ENCODE measurements at regions not wholly inside any gene's neighbourhood (a gene's known extent, or its start where the extent isn't known, plus 50 kb on each side); places are given as distances from the start of the nearest gene placed in this dataset.

DNA sequence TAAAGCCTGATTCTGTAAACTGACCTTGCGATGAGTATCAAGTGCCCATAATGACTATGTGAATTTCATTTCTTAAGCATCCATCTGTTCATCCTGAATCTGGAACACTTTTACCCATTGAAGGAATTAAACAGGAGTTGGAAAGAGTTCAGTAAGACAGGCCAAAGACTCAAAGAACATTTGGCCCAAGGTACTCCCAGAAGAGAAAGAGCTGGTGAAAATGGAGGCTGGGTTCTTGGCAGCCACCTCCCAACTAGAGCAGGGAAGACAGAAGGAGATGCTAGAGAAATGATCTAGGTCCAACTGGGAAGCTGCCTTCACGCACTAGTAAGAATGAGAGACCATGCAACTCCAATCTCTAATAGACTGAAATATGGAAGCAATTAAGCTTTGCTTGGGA lies 57.1 kb upstream of the ADRA1D start:
- no peak overlapping the region for H3K27ac ChIP-seq (ENCODE audit: low read depth, low read length)
- no peak overlapping the region for H3K4me3 ChIP-seq (ENCODE audit: low read depth, low read length)
- H3K36me3 ChIP-seq (ENCODE audit: insufficient read depth, low read length): no peaks in the 10 kb centered on the region
- H3K4me1 ChIP-seq (ENCODE audit: control insufficient read depth, insufficient read depth, low read length, unreplicated experiment): peaks cover 9% of the 10 kb centered on the region
- peaks cover 20% of the 10 kb centered on the region; the same call in 1 of the 2 replicates for H3K27me3 ChIP-seq (ENCODE audit: insufficient read depth, low read length)
- H2AFZ ChIP-seq (ENCODE audit: low read length, unreplicated experiment): no peak overlapping the region
- H3K79me2 ChIP-seq (ENCODE audit: control insufficient read depth, insufficient read depth, low read length, unreplicated experiment): no peaks in the 10 kb centered on the region

DNA sequence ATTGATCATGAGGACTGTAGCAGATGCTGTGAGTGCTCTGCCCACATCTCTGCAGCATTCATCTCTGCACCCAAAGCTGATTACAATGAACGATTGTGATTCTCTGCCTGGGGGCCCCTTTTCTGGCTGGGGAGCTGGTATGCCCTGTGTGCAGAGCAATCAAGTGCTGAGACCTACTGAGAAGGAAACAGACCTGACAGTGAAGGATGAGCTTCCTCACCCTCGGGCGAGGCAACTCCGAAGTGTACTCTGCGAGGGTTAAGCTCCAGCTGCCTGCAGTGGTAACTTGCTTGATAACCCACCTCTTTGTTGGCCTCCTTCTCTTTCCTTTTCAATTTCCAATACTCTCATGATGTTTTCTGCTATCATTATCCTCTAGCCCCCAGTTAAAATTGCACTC lies 56.0 kb upstream of the ADRA1D start:
- Histone ChIP-seq H3K79me2 (ENCODE audit: control insufficient read depth, insufficient read depth, low read length, unreplicated experiment) (no peaks in the 10 kb centered on the region), H3K36me3 (ENCODE audit: insufficient read depth, low read length) (no peaks in the 10 kb centered on the region), H3K27ac (ENCODE audit: low read depth, low read length) (no peak overlapping the region), H3K4me1 (ENCODE audit: control insufficient read depth, insufficient read depth, low read length, unreplicated experiment) (peaks cover 8% of the 10 kb centered on the region), H2AFZ (ENCODE audit: low read length, unreplicated experiment) (no peak overlapping the region), H3K27me3 (ENCODE audit: insufficient read depth, low read length) (peaks cover 32% of the 10 kb centered on the region; the same call in 1 of the 2 replicates), H3K4me3 (ENCODE audit: low read depth, low read length) (no peak overlapping the region)

DNA sequence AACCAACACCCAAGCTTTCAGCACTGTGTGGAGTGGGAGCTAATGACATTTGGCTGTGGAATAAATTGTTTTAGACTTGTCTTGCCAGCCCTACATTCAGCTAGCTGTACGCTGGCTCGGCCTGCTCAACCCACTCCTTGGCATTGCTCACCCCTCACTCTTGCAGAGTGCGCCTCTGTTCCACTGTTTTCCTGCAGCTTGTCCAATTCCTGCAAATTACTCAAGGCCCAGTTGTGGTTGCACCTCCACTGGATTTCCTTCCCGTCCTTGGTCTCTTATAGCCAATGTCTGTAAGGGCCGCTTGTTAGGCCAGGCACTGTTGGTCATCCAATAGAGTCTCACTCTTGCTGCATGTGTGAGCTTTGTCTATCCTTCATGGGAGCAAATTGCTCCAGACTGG lies 55.5 kb upstream of the ADRA1D start:
- Histone ChIP-seq H3K36me3 (ENCODE audit: insufficient read depth, low read length) (no peaks in the 10 kb centered on the region), H3K27ac (ENCODE audit: low read depth, low read length) (no peak overlapping the region), H3K27me3 (ENCODE audit: insufficient read depth, low read length) (peaks cover 36% of the 10 kb centered on the region; the same call in 1 of the 2 replicates), H3K79me2 (ENCODE audit: control insufficient read depth, insufficient read depth, low read length, unreplicated experiment) (no peaks in the 10 kb centered on the region), H2AFZ (ENCODE audit: low read length, unreplicated experiment) (no peak overlapping the region), H3K4me3 (ENCODE audit: low read depth, low read length) (no peak overlapping the region), H3K4me1 (ENCODE audit: control insufficient read depth, insufficient read depth, low read length, unreplicated experiment) (peaks cover 3% of the 10 kb centered on the region)

DNA sequence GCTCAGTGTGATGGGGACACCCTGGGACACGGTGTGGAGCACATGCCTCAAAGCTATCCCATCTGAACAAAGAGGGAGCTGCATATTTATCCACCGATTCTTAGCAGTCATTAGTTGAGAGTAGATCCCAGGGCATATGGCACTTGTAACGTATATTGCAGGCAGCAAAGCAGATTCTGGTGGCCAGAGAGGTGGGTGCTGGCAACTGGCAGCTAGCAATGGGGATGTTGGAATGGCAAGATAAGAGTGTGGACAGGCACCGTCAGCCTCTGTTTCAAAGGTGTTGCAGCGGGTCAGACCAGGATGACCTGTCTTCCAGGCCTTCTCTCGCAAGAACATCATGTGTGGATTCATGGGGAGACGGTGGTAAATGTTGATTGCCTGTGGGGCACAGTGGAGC lies 54.0 kb upstream of the ADRA1D start:
- Histone ChIP-seq H3K27me3 (ENCODE audit: insufficient read depth, low read length) (peaks cover 46% of the 10 kb centered on the region; the same call in 1 of the 2 replicates), H3K27ac (ENCODE audit: low read depth, low read length) (no peak overlapping the region), H3K4me3 (ENCODE audit: low read depth, low read length) (no peak overlapping the region), H3K36me3 (ENCODE audit: insufficient read depth, low read length) (no peaks in the 10 kb centered on the region), H3K79me2 (ENCODE audit: control insufficient read depth, insufficient read depth, low read length, unreplicated experiment) (no peaks in the 10 kb centered on the region), H2AFZ (ENCODE audit: low read length, unreplicated experiment) (no peak overlapping the region), H3K4me1 (ENCODE audit: control insufficient read depth, insufficient read depth, low read length, unreplicated experiment) (no peaks in the 10 kb centered on the region)

DNA sequence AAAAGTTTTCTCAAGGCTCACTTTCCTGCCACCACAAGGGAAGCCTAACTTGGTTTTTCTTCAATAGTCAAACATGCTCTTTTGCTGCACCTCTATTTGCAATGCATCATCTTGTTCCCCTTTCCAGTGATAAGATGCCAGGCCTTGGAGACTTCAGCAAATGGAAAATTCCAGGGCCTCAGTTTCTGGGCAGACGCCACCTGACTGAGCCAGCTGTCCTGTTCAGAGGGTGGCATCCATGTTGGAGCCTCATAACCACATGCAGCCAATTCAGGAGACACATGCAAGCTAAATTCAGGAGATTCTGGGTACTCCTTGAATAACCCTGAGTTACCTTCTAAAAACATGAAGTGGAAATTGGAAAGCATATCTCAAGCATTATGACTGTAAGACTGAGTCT lies 51.8 kb upstream of the ADRA1D start:
- Histone ChIP-seq H2AFZ (ENCODE audit: low read length, unreplicated experiment) (no peak overlapping the region), H3K36me3 (ENCODE audit: insufficient read depth, low read length) (no peaks in the 10 kb centered on the region), H3K4me1 (ENCODE audit: control insufficient read depth, insufficient read depth, low read length, unreplicated experiment) (peaks cover 10% of the 10 kb centered on the region), H3K4me3 (ENCODE audit: low read depth, low read length) (no peak overlapping the region), H3K27me3 (ENCODE audit: insufficient read depth, low read length) (peaks cover 51% of the 10 kb centered on the region; the same call in 1 of the 2 replicates), H3K27ac (ENCODE audit: low read depth, low read length) (no peak overlapping the region), H3K79me2 (ENCODE audit: control insufficient read depth, insufficient read depth, low read length, unreplicated experiment) (no peaks in the 10 kb centered on the region)

DNA sequence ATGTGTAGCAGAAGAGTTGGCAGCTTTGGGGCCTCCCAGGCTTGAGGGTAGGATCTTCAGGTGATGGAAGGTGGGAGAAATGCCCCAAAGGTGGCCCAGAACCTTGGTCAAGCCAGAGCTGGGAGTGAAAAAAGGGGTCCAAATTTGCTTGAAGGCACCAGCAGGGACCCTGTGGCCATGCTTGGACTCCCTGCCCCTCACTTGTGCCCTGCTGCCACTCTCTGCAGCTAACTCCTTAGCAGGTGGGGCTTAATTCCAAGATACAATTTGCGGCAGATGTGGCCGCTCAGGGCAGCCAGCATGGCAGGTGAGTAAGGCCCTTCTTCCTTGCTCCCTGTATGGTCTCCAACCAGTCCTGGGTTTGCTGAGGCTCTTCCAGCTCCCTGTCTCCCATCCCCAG lies 51.3 kb upstream of the ADRA1D start:
- Histone ChIP-seq H3K4me1 (ENCODE audit: control insufficient read depth, insufficient read depth, low read length, unreplicated experiment) (peaks cover 10% of the 10 kb centered on the region), H3K4me3 (ENCODE audit: low read depth, low read length) (no peak overlapping the region), H2AFZ (ENCODE audit: low read length, unreplicated experiment) (no peak overlapping the region), H3K36me3 (ENCODE audit: insufficient read depth, low read length) (no peaks in the 10 kb centered on the region), H3K27ac (ENCODE audit: low read depth, low read length) (no peak overlapping the region), H3K79me2 (ENCODE audit: control insufficient read depth, insufficient read depth, low read length, unreplicated experiment) (no peaks in the 10 kb centered on the region), H3K27me3 (ENCODE audit: insufficient read depth, low read length) (peaks cover 50% of the 10 kb centered on the region; the same call in 1 of the 2 replicates)

DNA sequence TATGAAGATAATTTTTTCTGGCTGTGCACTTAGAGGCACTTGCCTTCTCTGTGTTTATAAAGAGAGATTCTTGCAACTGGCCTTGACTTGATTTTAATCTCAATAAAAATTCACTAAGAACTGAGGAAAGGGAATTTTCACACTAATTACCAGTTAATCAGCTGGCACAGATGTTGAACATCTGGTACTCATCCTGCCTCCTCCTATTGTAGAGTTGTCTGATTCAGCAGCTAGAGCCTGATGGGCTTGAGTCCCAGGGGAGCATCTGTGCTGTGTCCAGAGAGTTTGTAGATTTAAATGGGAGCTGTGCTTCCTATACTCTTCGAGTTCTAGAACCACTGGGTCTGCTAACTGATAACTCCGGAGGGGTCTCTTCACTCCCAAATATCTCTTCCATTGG lies 50.7 kb upstream of the ADRA1D start:
- Histone ChIP-seq H3K27me3 (ENCODE audit: insufficient read depth, low read length) (peaks cover 53% of the 10 kb centered on the region; the same call in 1 of the 2 replicates), H2AFZ (ENCODE audit: low read length, unreplicated experiment) (no peak overlapping the region), H3K36me3 (ENCODE audit: insufficient read depth, low read length) (no peaks in the 10 kb centered on the region), H3K4me3 (ENCODE audit: low read depth, low read length) (no peak overlapping the region), H3K4me1 (ENCODE audit: control insufficient read depth, insufficient read depth, low read length, unreplicated experiment) (peaks cover 10% of the 10 kb centered on the region), H3K27ac (ENCODE audit: low read depth, low read length) (no peak overlapping the region), H3K79me2 (ENCODE audit: control insufficient read depth, insufficient read depth, low read length, unreplicated experiment) (no peaks in the 10 kb centered on the region)

DNA sequence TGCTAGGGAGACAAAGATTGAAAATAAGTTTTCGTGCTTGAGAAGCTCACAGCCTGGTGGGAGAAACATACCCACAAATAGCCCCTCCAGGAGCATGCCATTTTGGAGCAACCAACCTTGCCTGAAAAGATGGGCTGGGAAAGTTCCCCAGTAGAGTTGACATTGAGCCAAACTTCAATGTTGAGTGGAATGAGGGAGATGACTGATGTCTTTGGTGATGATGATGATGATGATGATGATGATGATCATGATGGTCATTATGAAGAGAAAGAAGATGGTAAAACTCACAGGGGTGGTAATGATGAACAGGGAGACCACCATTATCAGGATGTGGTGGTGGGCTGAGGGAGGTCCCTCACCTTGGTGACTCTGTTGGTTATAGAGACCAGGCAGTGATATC lies 50.1 kb upstream of the ADRA1D start:
- Histone ChIP-seq H3K4me3 (ENCODE audit: low read depth, low read length) (no peak overlapping the region), H3K27ac (ENCODE audit: low read depth, low read length) (no peak overlapping the region), H3K79me2 (ENCODE audit: control insufficient read depth, insufficient read depth, low read length, unreplicated experiment) (no peaks in the 10 kb centered on the region), H2AFZ (ENCODE audit: low read length, unreplicated experiment) (no peak overlapping the region), H3K27me3 (ENCODE audit: insufficient read depth, low read length) (peaks cover 53% of the 10 kb centered on the region; the same call in 1 of the 2 replicates), H3K36me3 (ENCODE audit: insufficient read depth, low read length) (no peaks in the 10 kb centered on the region), H3K4me1 (ENCODE audit: control insufficient read depth, insufficient read depth, low read length, unreplicated experiment) (peaks cover 10% of the 10 kb centered on the region)

Measured in ACC112 (cell line).